ENCODE measurements at regions not wholly inside any gene's neighbourhood (a gene's known extent, or its start where the extent isn't known, plus 50 kb on each side); places are given as distances from the start of the nearest gene placed in this dataset.

DNA sequence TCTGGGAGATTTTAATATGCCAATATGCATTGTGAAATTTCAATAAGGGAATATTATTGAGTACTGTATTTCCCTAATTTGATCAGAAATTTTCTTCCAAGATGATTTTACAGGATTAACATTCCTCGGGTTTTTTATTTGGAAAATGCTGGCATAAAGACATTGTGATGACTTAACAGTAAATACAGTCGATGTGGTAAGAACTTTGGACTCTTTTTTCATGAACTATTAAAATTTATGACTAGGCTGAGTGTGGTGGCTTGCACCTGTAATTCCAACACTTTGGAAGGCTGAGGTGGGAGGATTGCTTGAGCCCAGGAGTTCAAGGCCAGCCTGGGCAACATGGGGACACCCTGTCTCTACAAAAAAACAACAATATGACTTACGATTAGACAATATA, 197.1 kb upstream of the RASSF8 start:
- Histone ChIP-seq H3K4me1 (no peaks in the 10 kb centered on the region), H3K36me3 (no peaks in the 10 kb centered on the region), H3K27ac (no peak overlapping the region), H3K9me3 (no peaks in the 10 kb centered on the region), H3K4me3 (no peak overlapping the region), H3K27me3 (no peaks in the 10 kb centered on the region)
- WGBS = 38% methylated on average over 3 of the region's 3 CpGs
- TF ChIP-seq EP300 (IDR thresholded peaks at IDR 0.05) (no peak), POLR2AphosphoS5 (IDR thresholded peaks at IDR 0.05) (no peak)
- TF ChIP-seq, protein P1, sequence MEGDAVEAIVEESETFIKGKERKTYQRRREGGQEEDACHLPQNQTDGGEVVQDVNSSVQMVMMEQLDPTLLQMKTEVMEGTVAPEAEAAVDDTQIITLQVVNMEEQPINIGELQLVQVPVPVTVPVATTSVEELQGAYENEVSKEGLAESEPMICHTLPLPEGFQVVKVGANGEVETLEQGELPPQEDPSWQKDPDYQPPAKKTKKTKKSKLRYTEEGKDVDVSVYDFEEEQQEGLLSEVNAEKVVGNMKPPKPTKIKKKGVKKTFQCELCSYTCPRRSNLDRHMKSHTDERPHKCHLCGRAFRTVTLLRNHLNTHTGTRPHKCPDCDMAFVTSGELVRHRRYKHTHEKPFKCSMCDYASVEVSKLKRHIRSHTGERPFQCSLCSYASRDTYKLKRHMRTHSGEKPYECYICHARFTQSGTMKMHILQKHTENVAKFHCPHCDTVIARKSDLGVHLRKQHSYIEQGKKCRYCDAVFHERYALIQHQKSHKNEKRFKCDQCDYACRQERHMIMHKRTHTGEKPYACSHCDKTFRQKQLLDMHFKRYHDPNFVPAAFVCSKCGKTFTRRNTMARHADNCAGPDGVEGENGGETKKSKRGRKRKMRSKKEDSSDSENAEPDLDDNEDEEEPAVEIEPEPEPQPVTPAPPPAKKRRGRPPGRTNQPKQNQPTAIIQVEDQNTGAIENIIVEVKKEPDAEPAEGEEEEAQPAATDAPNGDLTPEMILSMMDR (IDR thresholded peaks at IDR 0.05) = no peak
- no peak for DNase-seq (ENCODE audit: low spot score in 2 of 2)

DNA sequence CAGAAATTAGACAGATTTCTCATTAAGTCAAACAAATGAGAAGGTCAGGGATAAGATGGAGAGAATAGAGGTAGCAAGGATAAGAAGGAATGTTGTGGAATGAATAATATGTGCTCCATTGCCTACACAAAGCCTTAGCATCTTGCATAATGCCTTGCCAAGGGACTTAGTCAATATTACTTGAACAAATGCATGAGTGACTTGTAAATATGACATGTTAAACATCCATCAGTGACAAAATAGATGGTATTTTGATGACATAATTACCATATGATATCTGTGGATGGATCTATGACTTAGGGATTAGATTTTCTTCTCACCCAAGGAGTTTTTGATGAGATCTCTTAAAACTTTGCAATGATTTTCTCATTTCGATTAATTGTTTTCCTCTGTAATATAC, 194.1 kb upstream of the RASSF8 start:
- TF ChIP-seq, protein P1 (IDR thresholded peaks at IDR 0.05) = no peak
- TF ChIP-seq POLR2A (IDR thresholded peaks at IDR 0.05) = no peak
- TF ChIP-seq POLR2AphosphoS5 (IDR thresholded peaks at IDR 0.05) = no peak
- no peak for TF ChIP-seq EP300 (IDR thresholded peaks at IDR 0.05)
- Histone ChIP-seq H3K4me3 (no peak overlapping the region), H3K27me3 (no peaks in the 10 kb centered on the region), H3K9me3 (no peaks in the 10 kb centered on the region), H3K4me1 (no peaks in the 10 kb centered on the region), H3K36me3 (no peaks in the 10 kb centered on the region), H3K27ac (no peak overlapping the region)
- no peak for DNase-seq (ENCODE audit: low spot score in 2 of 2)
- WGBS = 100% methylated on average over 1 of the region's 1 CpG

DNA sequence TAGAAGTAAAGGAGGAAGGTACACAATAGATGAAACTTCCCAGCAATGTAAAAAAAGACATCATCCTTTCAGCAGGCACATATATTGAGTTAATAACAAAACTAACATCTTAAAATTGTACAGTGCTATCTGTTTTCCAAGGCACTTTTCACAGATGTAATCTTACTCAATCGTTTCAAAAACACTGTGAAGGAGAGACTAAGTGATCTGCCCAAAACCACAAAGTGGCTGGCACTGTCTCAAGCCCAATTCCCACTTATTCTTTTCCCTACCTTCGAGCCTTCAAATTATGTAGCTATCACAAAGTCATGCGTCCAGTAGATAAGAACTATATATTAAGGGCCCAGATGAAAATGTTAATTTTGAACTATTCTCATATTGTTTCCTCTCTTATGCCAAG, 193.6 kb upstream of the RASSF8 start:
- Histone ChIP-seq H3K9me3 (no peaks in the 10 kb centered on the region), H3K36me3 (no peaks in the 10 kb centered on the region), H3K4me3 (no peak overlapping the region), H3K27ac (no peak overlapping the region), H3K27me3 (no peaks in the 10 kb centered on the region), H3K4me1 (no peaks in the 10 kb centered on the region)
- no peak for DNase-seq (ENCODE audit: low spot score in 2 of 2)
- TF ChIP-seq POLR2AphosphoS5 (IDR thresholded peaks at IDR 0.05) = no peak
- no peak for TF ChIP-seq POLR2A (IDR thresholded peaks at IDR 0.05)
- TF ChIP-seq, protein P1 (IDR thresholded peaks at IDR 0.05) = no peak
- no peak for TF ChIP-seq EP300 (IDR thresholded peaks at IDR 0.05)
- WGBS = 68% methylated on average over 3 of the region's 3 CpGs

DNA sequence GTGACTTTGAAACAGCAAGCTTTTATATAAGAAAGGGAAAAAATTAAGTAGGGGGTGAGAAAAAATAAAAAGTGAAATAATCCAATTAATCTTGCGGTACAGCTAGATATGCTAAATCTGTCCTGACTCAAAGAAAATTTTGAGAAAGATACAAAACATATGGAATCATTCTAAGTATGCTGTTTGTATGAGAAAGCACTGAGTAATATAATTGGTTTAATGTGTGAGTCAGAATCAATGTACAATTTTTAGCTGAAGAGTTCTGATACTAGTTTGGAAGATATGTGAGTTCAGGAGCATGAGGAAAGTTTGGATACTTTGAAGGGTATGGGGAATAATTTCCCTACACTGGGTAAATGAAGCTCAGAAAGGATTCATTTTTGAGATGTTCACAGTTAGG, 190.9 kb upstream of the RASSF8 start:
- WGBS = 81% methylated on average over 1 of the region's 1 CpG
- Histone ChIP-seq H3K4me1 (no peaks in the 10 kb centered on the region), H3K27me3 (no peaks in the 10 kb centered on the region), H3K9me3 (no peaks in the 10 kb centered on the region), H3K4me3 (no peak overlapping the region), H3K36me3 (no peaks in the 10 kb centered on the region), H3K27ac (no peak overlapping the region)
- no peak for TF ChIP-seq POLR2AphosphoS5 (IDR thresholded peaks at IDR 0.05)
- no peak for TF ChIP-seq EP300 (IDR thresholded peaks at IDR 0.05)
- TF ChIP-seq, protein P1 (IDR thresholded peaks at IDR 0.05) = no peak
- TF ChIP-seq POLR2A (IDR thresholded peaks at IDR 0.05) = no peak
- DNase-seq (ENCODE audit: low spot score in 2 of 2) = no peak

DNA sequence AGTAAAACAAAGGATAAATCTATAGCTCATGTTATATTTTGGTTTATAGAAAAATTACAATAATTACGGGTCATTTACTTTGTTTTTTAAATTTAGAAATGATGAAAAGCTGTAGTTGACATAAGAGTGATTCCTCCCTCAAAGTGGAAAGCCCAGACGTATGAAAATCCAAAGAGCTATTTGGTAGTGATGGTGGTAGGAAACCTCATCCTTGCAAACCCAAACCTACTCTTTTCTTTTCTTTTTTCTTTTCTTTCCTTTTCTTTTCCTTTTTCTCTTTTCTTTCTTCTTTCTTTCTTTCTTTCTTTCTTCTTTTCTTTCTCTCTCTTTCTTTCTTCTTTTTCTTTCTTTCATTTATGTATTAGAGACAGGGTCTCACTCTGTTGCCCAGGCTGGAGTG, 190.3 kb upstream of the RASSF8 start:
- no peak overlapping the region for H3K27ac ChIP-seq
- no peaks in the 10 kb centered on the region for H3K27me3 ChIP-seq

More for the DNA sequence above, 190.3 kb upstream of the RASSF8 start:
- H3K4me1 ChIP-seq = no peaks in the 10 kb centered on the region
- no peak for TF ChIP-seq EP300 (IDR thresholded peaks at IDR 0.05)
- TF ChIP-seq, protein P1 (IDR thresholded peaks at IDR 0.05) = no peak
- TF ChIP-seq POLR2A (IDR thresholded peaks at IDR 0.05) = no peak
- TF ChIP-seq POLR2AphosphoS5 (IDR thresholded peaks at IDR 0.05) = no peak
- no peak for DNase-seq (ENCODE audit: low spot score in 2 of 2)
- H3K4me3 ChIP-seq = no peak overlapping the region
- no peaks in the 10 kb centered on the region for H3K9me3 ChIP-seq
- no peaks in the 10 kb centered on the region for H3K36me3 ChIP-seq
- 87% methylated on average over 2 of the region's 2 CpGs for WGBS
